A172 (cell line): ENCODE measurements at regions not wholly inside any gene's neighbourhood (a gene's known extent, or its start where the extent isn't known, plus 50 kb on each side); places are given as distances from the start of the nearest gene placed in this dataset.
"Not testable (repeated sequence)": the region's sequence is repeated elsewhere in the genome, so short reads cannot be mapped to it uniquely, and the experiment has no call there.

Experiments used
- DNase-seq: peaks from one replicate; pipeline ENCODE4 v3.0.0-alpha.2; 2015; ENCODE audit warnings: low spot score

- DNase-seq, result no peak
Measured at GRCh38 chr2:17135619-17136018, 382.6 kb downstream of the RAD51AP2 start.

DNA sequence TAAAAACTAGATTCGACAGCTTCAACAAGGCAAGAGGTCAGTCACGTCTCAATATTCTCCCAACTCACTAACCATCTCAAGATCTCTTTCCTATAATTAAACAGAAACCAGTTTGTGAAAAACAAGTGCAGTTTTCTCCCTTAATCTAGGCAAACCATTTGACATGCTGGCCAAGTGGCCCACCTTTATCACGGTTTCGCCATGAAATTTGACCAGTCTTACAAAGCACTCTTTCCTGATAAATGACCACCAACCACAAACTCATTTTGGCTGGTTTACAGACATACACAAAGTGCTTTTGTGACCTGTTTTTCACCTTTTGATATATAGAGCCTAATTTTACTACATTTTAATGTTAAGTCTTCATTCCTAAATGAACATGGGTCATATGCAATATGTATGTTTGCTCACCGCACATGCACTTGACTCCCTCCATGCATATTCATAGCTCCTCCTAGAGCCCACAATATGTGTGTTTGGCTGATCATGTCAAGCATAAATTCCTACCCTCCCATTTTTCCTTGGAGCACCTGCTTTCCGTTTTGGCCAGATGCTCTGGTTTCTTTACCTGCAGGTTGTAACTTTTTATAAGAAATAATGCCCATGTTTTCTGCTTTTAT is 385.1 kb downstream of the RAD51AP2 start:
- DNase-seq, result no peak

GRCh38 chr2:17130627-17131026 is 387.6 kb downstream of the RAD51AP2 start:
- DNase-seq, result not testable (repeated sequence)

GRCh38 chr2:17125989-17126620 is 392.1 kb downstream of the RAD51AP2 start:
- DNase-seq, result no peak

DNA sequence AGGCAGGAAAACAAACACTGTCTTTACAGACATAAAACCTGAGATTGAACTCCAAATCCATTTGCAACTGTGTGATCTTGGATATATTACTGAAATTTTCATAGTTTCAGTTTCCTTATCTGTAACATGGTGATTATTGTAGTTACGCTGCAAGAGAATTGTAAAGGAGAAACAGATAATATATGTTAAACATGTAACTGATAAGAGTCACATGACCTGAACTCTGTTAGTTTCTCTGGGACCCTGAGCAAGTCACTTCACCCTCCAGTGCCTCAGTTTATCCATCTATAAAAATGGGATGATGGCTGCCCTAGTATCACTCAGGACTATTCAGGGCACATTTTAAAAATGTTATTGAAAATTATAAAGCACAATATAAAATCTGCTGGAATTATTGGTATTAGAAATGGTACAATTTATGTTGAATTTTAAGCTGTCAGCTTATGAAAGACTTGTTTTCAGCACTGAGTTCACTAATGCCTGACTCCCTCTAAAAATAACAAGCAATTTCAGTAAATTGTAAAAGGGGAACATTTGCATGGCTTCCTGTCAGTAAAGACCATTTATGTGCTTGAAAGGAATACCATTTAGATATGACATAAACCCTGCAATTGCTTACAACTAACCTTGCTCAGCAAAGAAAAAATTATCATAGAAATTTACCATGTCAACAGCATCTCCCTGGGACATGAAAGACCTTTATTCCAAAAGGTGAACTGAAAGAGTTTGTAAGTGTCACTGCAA is 393.5 kb downstream of the RAD51AP2 start:
- no peak for DNase-seq

DNA sequence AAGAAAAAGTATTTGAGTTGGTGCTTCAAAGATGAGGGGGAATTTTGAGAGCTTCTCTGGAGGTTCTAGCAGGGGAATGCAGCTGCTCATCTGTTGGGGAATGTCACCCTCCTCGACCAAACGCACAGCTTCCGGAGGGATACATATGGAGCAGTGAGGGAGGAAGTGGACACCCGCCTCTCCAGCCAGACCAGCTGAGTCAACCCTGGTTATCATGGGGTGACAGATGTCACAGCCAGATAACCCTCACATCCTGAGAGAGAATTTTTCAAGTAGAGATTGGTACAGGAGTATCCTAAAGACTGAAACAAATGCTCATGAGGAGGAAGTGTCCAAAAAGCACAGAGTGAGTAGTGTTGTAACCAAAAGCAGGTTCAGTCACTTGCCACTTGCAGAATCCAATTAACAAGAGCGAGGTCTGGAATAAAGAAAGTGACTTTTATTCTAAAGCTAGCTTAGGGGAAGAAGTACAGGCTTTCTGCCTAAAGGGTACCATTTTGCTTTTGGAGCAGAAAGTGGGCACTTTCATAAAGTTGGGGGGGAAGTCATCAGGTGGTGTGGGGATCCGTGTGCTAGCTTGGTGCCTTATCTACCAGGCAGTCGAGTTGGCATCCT is 395.2 kb downstream of the RAD51AP2 start:
- DNase-seq, result peak; percentile 40

DNA sequence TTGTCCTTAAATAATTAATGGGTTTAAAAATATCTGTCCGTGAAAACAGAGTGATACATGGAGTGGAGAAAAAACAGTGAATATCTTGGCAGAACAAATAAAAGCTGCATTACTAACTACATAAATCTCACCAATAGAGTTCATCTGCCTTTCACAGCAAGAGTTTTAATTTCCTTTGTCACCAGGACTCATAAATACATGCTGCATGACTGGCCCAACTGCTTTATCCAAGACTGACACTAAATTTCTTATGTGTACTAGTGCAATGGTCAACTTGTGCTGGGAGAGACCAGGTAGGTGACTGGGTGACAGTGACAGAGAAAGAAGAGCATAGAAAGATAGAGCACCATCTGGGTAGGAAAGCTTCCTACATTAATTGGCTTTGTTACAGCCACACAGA is 402.8 kb downstream of the RAD51AP2 start:
- no peak for DNase-seq

GRCh38 chr2:17115042-17115441 is 403.2 kb downstream of the RAD51AP2 start:
- no peak for DNase-seq

DNA sequence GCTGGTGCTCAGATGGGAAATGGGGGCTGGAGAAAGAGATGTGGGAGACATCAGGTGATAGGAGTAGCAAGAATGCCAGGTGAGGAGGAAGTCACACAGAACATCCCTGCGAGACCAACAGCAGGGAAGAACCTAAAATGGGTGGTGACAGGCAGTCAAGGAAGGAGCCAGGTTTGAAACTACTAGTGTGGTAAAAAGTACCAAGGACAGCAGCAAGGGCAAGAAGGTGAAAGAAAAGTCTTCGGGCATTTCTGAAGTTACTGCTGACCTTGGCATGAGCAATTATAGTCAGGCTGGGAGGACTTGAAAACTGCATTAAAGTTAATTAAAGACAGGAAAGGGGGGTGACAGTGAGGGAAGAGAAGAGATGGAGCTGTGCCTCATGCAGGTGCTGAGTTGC is 410.4 kb downstream of the RAD51AP2 start:
- peak; percentile 18 for DNase-seq

GRCh38 chr2:17107151-17107550 is 411.1 kb downstream of the RAD51AP2 start:
- DNase-seq, result no peak

GRCh38 chr2:17106418-17106817 is 411.8 kb downstream of the RAD51AP2 start:
- no peak for DNase-seq

- peak; percentile 69 for DNase-seq
Measured at GRCh38 chr2:17104454-17104853, 413.8 kb downstream of the RAD51AP2 start.

DNA sequence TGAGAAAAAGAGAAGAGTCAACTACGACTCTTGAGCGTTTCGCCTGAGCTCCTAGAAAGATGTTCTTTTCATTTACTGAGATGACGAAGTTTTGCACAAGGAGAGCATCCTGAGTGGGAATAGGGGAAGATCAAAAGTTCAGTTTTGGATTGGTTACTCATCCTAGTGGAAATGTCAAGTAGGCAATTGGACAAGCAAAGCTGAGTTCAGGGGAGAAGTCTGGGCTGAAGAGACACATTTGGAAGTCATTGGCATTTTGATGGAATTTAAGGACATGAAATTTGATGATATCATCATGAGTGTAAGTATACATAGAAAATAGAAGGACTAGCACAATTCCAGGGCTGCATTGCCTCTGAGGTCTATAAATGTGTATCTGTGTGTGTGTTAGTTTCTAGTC is 416.6 kb downstream of the RAD51AP2 start:
- no peak for DNase-seq

- no peak for DNase-seq
Measured at GRCh38 chr2:17101091-17101490, 417.1 kb downstream of the RAD51AP2 start.

- DNase-seq, result no peak
Measured at GRCh38 chr2:17095340-17095739, 422.9 kb downstream of the RAD51AP2 start.

GRCh38 chr2:17093712-17094111 is 424.5 kb downstream of the RAD51AP2 start:
- no peak for DNase-seq

- DNase-seq, result no peak
Measured at GRCh38 chr2:17086990-17087389, 421.4 kb upstream of the CYRIA start.

DNA sequence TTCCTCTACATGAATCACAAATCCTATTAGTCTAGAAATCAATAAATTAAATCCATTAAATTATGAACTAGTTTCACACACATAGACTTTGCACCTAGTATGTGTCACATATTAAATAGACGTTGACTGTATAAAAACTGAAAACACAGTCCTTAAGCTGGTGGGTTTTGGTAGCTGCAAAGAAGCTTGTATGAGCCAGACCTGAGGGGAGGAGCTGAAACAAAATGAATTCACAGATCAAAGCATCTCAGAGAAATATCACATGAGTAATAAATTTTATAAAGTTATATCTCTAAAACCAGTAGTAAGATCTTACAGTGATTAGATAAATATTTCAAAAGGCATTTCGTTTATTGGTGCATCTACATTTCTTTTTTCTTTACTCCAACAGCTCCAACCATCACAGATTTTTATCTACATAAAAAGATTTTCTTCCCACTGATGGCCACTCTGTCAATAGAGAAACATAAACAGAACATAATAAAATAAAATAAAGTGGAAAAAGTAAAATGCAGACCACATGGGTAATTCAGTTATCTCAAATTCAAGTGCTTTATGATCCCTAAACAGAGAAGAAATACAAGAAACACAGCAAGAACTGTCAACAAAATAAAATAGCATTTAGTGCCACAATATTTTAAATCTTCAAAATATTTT is 420.0 kb upstream of the CYRIA start:
- no peak for DNase-seq

DNA sequence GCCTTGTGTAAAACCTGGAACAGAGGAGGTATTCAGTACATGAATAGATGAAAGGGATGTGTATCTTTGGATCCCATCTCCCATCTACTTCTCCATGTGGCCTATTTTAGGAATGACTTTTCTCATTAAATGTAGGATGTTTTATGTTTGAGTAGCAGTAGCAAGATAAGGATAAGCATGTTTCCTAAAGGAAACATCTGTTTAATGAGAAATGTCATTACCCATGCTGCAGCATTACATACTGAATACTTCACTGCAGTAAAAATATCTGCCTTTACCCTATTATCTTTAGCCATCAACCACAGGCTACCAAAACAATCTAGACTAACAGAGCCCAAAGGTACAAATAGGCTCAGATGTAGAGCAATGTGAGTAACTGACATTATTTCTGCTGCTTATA is 419.2 kb upstream of the CYRIA start:
- DNase-seq, result peak; percentile 42

- peak; percentile 86 for DNase-seq
Measured at GRCh38 chr2:17083902-17084301, 418.3 kb upstream of the CYRIA start.

DNA sequence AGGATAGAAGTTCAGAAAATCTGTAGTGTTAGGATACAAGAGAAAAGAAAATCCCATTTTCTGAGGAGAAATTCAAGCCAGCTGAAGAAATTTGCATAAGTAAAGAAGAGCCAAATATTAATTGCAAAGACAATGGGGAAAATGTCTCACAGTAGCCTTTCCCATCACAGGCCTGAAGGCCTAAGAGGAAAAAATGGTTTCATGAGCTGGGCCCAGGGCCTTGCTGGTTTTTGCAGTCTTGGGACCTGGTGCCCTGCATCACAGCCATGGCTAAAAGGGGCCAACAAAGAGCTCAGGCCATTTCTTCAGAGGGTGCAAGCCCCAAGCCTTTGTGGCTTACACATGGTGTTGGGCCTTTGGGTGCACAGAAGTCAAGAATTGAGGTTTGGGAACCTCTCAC is 413.6 kb upstream of the CYRIA start:
- no peak for DNase-seq

GRCh38 chr2:17076533-17076932 is 410.9 kb upstream of the CYRIA start:
- no peak for DNase-seq
